ENCODE measurements at regions not wholly inside any gene's neighbourhood (a gene's known extent, or its start where the extent isn't known, plus 50 kb on each side); places are given as distances from the start of the nearest gene placed in this dataset.

GRCh38 chr5:10151656-10152055 is 98.0 kb downstream of the ATPSCKMT start:
- 85% methylated on average over 3 of the region's 3 CpGs for WGBS
- DNase-seq (ENCODE audit: low spot score) = no peak
- H3K4me1 ChIP-seq (ENCODE audit: control insufficient read depth in 4 of 4, insufficient read depth in 4 of 4, low read length in 3 of 4) = no peaks in the 10 kb centered on the region
- no peaks in the 10 kb centered on the region for H3K27me3 ChIP-seq (ENCODE audit: control insufficient read depth in 4 of 4, insufficient read depth in 4 of 4, low read length in 3 of 4)
- H3K36me3 ChIP-seq (ENCODE audit: control insufficient read depth in 4 of 4, insufficient read depth in 3 of 4, low read depth in 1 of 4, low read length in 3 of 4) = no peaks in the 10 kb centered on the region
- H3K27ac ChIP-seq (ENCODE audit: low read depth in 1 of 2, low read length in 2 of 2) = no peak overlapping the region
- H3K4me3 ChIP-seq (ENCODE audit: low read depth in 1 of 3, low read length in 3 of 3) = no peak overlapping the region
- no peaks in the 10 kb centered on the region for H3K9me3 ChIP-seq (ENCODE audit: control insufficient read depth in 4 of 4, low read length in 3 of 4)
- no peak overlapping the region for H3K9ac ChIP-seq (ENCODE audit: low read depth in 1 of 2, low read length in 2 of 2)
- TF ChIP-seq, protein P1, sequence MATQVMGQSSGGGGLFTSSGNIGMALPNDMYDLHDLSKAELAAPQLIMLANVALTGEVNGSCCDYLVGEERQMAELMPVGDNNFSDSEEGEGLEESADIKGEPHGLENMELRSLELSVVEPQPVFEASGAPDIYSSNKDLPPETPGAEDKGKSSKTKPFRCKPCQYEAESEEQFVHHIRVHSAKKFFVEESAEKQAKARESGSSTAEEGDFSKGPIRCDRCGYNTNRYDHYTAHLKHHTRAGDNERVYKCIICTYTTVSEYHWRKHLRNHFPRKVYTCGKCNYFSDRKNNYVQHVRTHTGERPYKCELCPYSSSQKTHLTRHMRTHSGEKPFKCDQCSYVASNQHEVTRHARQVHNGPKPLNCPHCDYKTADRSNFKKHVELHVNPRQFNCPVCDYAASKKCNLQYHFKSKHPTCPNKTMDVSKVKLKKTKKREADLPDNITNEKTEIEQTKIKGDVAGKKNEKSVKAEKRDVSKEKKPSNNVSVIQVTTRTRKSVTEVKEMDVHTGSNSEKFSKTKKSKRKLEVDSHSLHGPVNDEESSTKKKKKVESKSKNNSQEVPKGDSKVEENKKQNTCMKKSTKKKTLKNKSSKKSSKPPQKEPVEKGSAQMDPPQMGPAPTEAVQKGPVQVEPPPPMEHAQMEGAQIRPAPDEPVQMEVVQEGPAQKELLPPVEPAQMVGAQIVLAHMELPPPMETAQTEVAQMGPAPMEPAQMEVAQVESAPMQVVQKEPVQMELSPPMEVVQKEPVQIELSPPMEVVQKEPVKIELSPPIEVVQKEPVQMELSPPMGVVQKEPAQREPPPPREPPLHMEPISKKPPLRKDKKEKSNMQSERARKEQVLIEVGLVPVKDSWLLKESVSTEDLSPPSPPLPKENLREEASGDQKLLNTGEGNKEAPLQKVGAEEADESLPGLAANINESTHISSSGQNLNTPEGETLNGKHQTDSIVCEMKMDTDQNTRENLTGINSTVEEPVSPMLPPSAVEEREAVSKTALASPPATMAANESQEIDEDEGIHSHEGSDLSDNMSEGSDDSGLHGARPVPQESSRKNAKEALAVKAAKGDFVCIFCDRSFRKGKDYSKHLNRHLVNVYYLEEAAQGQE (IDR thresholded peaks at IDR 0.05) = no peak
- TF ChIP-seq JUND (IDR thresholded peaks at IDR 0.05) (no peak), RAD21 (IDR thresholded peaks at IDR 0.05) (no peak), RXRA (IDR thresholded peaks at IDR 0.05) (no peak), CTCF (IDR thresholded peaks at IDR 0.05; ENCODE audit: low read depth, low read length, missing input control) (no peak), FOXA2 (IDR thresholded peaks at IDR 0.05) (no peak), TAF1 (conservative IDR thresholded peaks at IDR 0.05) (no peak), EGR1 (IDR thresholded peaks at IDR 0.05; ENCODE audit: low read depth in 2 of 2) (no peak), YY1 (IDR thresholded peaks at IDR 0.05) (no peak), SP1 (IDR thresholded peaks at IDR 0.05) (no peak), FOXA1 (IDR thresholded peaks at IDR 0.05) (no peak), HNF4G (IDR thresholded peaks at IDR 0.05) (no peak), NR2F2 (IDR thresholded peaks at IDR 0.05) (no peak), HNF4A (conservative IDR thresholded peaks at IDR 0.05) (no peak), GABPA (IDR thresholded peaks at IDR 0.05 in 1 of 2, conservative IDR thresholded peaks at IDR 0.05 in 1 of 2) (no peak), MAX (IDR thresholded peaks at IDR 0.05) (no peak), ZBTB33 (IDR thresholded peaks at IDR 0.05) (no peak)
- TF ChIP-seq, protein P2, sequence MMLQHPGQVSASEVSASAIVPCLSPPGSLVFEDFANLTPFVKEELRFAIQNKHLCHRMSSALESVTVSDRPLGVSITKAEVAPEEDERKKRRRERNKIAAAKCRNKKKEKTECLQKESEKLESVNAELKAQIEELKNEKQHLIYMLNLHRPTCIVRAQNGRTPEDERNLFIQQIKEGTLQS (IDR thresholded peaks at IDR 0.05) = no peak
